Lung (tissue), 11 donors: ENCODE measurements at regions not wholly inside any gene's neighbourhood (a gene's known extent, or its start where the extent isn't known, plus 50 kb on each side); places are given as distances from the start of the nearest gene placed in this dataset.
A peak's percentile ranks its signal among the peaks of the same experiment; 100 is the strongest.
"Not testable (repeated sequence)": the region's sequence is repeated elsewhere in the genome, so short reads cannot be mapped to it uniquely, and the experiment has no call there.

Experiments used
- ATAC-seq: fragments of 200-7000 bp; cut with Tn5 transposase; one replicate; pipeline ENCODE4 v1.9.1; 2020; ENCODE audit warnings: moderate number of reproducible peaks; ENCODE audit not compliant: insufficient read depth, low FRiP score
- DNase-seq, 3 donors: peaks; one replicate each; pipeline ENCODE4 v3.0.0-alpha.2; 2013 to 2017
- H3K27ac ChIP-seq, 2 donors: one replicate each; pipeline ENCODE4 v1.5.1; 2013; ENCODE audit warnings: mild to moderate bottlenecking in 2 of 2, moderate library complexity in 2 of 2, control low read depth in 1 of 2, inconsistent platforms in 1 of 2, low read depth in 1 of 2, low read length in 1 of 2
- H3K27me3 ChIP-seq, 3 donors: one replicate each; pipeline ENCODE4 v1.5.1; 2013; ENCODE audit warnings: low read length in 2 of 3; ENCODE audit not compliant: control insufficient read depth in 3 of 3, insufficient read depth in 3 of 3
- H3K36me3 ChIP-seq, 4 donors: one replicate each; pipeline ENCODE4 v1.5.1; 2013; ENCODE audit warnings: low read length in 4 of 4, mild to moderate bottlenecking in 1 of 4, moderate library complexity in 1 of 4; ENCODE audit not compliant: control insufficient read depth in 4 of 4, insufficient read depth in 4 of 4
- H3K4me1 ChIP-seq, 5 donors: one replicate each; pipeline ENCODE4 v1.5.1; 2013; ENCODE audit warnings: low read length in 5 of 5, mild to moderate bottlenecking in 2 of 5, moderate library complexity in 1 of 5; ENCODE audit not compliant: control insufficient read depth in 5 of 5, insufficient read depth in 5 of 5
- H3K4me3 ChIP-seq: one replicate; pipeline ENCODE4 v1.5.1; 2013; ENCODE audit warnings: mild to moderate bottlenecking, control low read depth, moderate library complexity
- H3K9ac ChIP-seq, 2 donors: one replicate each; pipeline ENCODE4 v1.5.1; 2013; ENCODE audit warnings: low read length in 2 of 2, control low read depth in 1 of 2; ENCODE audit not compliant: insufficient read depth in 1 of 2
- H3K9me3 ChIP-seq, 4 donors: one replicate each; pipeline ENCODE4 v1.5.1; 2013; ENCODE audit warnings: low read length in 3 of 4, mild to moderate bottlenecking in 1 of 4, moderate library complexity in 1 of 4; ENCODE audit not compliant: control insufficient read depth in 4 of 4, insufficient read depth in 3 of 4
- WGBS, 2 donors: extraction: QIAGEN DNeasy Blood & Tissue Kit; methylation state at CpG; one replicate each; pipeline ENCODE4 v1.1.7; 2013; 5-methylcytosine and 5-hydroxymethylcytosine counted together
- TF ChIP-seq, protein P1 (sequence below): IDR thresholded peaks from 2 replicates; pipeline ENCODE4 v1.5.1; 2012; ENCODE audit warnings: mild to moderate bottlenecking; ENCODE audit errors: control extremely low read depth, extremely low read depth
- donor health status: control.
- donor health status: control.
- donor health status: Bipolar disorder and iron deficiency.
- donor health status: healthy.
- donor health status: DM: yes; HTN: yes; CAD: no.

DNA sequence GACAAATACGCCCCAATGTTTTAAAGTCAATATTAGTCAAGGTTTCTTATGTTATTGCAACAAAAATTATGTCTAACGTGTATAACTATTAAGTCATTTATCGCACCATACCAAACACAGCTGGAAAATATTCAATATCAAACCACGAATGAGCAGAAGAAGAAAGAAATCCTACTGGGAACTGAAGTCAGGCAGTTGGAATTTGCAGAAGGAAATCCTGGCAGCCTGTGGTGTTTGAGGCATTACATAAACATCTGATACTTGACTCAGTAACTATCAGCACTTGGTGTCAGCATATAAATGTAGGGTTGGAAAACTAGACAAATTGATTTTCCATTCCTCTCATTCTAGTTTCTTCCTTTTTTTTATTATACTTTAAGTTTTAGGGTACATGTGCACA is 83.4 kb upstream of the NUPR2 start:
- TF ChIP-seq, protein P1, sequence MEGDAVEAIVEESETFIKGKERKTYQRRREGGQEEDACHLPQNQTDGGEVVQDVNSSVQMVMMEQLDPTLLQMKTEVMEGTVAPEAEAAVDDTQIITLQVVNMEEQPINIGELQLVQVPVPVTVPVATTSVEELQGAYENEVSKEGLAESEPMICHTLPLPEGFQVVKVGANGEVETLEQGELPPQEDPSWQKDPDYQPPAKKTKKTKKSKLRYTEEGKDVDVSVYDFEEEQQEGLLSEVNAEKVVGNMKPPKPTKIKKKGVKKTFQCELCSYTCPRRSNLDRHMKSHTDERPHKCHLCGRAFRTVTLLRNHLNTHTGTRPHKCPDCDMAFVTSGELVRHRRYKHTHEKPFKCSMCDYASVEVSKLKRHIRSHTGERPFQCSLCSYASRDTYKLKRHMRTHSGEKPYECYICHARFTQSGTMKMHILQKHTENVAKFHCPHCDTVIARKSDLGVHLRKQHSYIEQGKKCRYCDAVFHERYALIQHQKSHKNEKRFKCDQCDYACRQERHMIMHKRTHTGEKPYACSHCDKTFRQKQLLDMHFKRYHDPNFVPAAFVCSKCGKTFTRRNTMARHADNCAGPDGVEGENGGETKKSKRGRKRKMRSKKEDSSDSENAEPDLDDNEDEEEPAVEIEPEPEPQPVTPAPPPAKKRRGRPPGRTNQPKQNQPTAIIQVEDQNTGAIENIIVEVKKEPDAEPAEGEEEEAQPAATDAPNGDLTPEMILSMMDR: no peak
- Histone ChIP-seq H3K9ac (no peak overlapping the region), H3K27ac (no peak overlapping the region), H3K27me3 (no peaks in the 10 kb centered on the region), H3K36me3 (no peaks in the 10 kb centered on the region), H3K4me1 (no peaks in the 10 kb centered on the region), H3K4me3 (no peak overlapping the region), H3K9me3 (peaks cover 0 to 15% (median 1%) of the 10 kb centered on the region in 4 donors)
- 68 to 75% methylated on average over 4 of the region's 4 CpGs for WGBS, 2 donors
- ATAC-seq (no peak), DNase-seq (peak in 2 of 3 donors; percentile 4 to 75)

DNA sequence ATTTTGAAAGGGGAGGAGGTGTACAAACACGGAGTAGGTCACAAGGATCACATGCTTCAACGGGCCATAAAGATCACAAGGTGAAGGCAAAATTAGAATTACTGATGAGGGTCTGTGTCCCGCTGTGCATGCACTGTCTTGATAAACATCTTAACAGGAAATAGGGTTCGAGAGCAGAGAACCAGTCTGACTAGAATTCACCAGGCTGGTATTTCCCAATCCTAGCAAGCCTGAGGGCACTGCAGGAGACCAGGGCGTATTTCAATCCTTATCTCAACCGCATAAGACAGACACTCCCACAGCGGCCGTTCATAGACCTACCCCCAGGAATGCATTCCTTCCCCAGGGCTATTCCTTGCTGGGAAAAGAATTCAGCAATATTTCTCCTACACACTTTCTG is 80.0 kb upstream of the NUPR2 start:
- not testable (repeated sequence) for ATAC-seq
- 76 to 90% methylated on average over 8 of the region's 8 CpGs for WGBS, 2 donors

DNA sequence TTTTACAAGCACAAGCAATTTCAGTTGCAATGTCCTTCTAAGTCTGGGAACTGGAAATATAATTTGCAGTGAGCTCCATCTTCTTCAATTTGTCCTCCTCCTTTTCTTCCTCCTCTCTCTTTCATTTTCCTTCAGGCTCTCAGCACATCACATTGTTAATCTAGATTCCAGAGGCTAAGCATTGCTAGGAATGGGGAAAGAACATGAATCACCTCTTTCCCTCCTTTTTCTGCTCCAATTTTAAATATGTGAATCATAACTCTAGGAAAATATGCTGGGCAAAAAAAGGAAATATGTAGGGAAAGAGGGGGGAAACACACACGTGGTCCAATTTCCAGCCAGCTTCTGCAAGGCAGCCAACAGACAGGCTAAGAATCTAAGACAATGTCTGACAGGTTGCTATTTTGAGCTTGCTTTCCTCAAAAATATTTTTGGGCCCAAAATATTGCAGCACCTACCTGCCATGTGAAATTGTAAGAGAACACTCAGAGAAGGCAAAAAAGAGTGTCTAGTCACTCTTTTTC is 72.7 kb upstream of the NUPR2 start:
- H3K4me3 ChIP-seq: no peak overlapping the region
- WGBS, 2 donors: 24 to 44% methylated on average over 1 of the region's 1 CpG
- peaks cover 0 to 9% (median 1%) of the 10 kb centered on the region in 4 donors for H3K9me3 ChIP-seq
- ATAC-seq (no peak), DNase-seq (peak in 1 of 3 donors; percentile 19)
- H3K9ac ChIP-seq: no peak overlapping the region
- no peaks in the 10 kb centered on the region for H3K36me3 ChIP-seq
- H3K27me3 ChIP-seq: no peaks in the 10 kb centered on the region
- TF ChIP-seq, protein P1: no peak
- H3K4me1 ChIP-seq: no peaks in the 10 kb centered on the region
- no peak overlapping the region for H3K27ac ChIP-seq

More for the DNA sequence above, 80.0 kb upstream of the NUPR2 start:
- not testable (repeated sequence) for H3K9ac ChIP-seq, H3K27ac ChIP-seq, DNase-seq, H3K4me3 ChIP-seq, H3K36me3 ChIP-seq, H3K4me1 ChIP-seq, H3K27me3 ChIP-seq
- H3K9me3 ChIP-seq: peaks cover 0 to 19% (median 1%) of the 10 kb centered on the region in 4 donors

DNA sequence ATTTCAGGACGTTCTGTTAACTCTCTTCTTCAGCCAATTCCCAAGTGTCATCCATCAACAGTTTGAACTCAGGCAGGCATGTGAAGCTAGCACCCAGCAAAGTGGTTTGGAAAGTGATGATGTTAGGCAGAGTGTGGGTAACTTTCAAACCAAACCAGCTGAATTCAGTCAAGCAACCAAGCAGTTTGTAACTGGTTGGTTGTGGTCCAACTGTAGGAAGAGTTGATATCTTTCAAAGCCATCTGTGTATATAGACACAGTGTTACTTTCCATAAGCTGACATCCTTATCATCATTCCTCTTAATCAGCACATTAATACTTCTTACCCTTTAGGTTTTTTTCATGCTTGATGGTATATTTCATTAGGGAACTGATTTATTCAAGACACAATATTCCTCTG is 72.2 kb upstream of the NUPR2 start:
- no peak overlapping the region for H3K9ac ChIP-seq
- TF ChIP-seq, protein P1: no peak
- DNase-seq: peak in 1 of 3 donors; percentile 76
- H3K4me1 ChIP-seq: no peaks in the 10 kb centered on the region
- H3K9me3 ChIP-seq: peaks cover 0 to 7% (median 1%) of the 10 kb centered on the region in 4 donors
- H3K36me3 ChIP-seq: no peaks in the 10 kb centered on the region
- ATAC-seq: no peak
- WGBS, 2 donors: 28 to 42% methylated on average over 1 of the region's 1 CpG
- H3K4me3 ChIP-seq: no peak overlapping the region
- no peaks in the 10 kb centered on the region for H3K27me3 ChIP-seq
- no peak overlapping the region for H3K27ac ChIP-seq
